PC-9 (cell line): ENCODE measurements at regions not wholly inside any gene's neighbourhood (a gene's known extent, or its start where the extent isn't known, plus 50 kb on each side); places are given as distances from the start of the nearest gene placed in this dataset.
"Not testable (repeated sequence)": the region's sequence is repeated elsewhere in the genome, so short reads cannot be mapped to it uniquely, and the experiment has no call there.

Experiments
- BruUV-seq: library from RNA; stranded (reverse); fragments of 400-500 nt; replicated peaks from 2 replicates; lab custom pipeline; 2021; lab: Mats Ljungman, UMichigan
- CTCF ChIA-PET: fragments of 300-600 bp; sonication (Branson Sonifier 250); formaldehyde crosslinking; loops from one replicate; lab custom pipeline; 2022; ENCODE audit warnings: antibody characterized with exemption; lab: Charles Lee
- POLR2A ChIA-PET: fragments of 300-600 bp; sonication (Branson Sonifier 250); formaldehyde crosslinking; loops from one replicate; lab custom pipeline; 2022; ENCODE audit warnings: antibody characterized with exemption; ENCODE audit not compliant: unreplicated experiment; lab: Charles Lee
- DNase-seq, 2 experiments: peaks; one replicate each; pipeline versions ENCODE4 v3.0.0 to v3.0.0-alpha.2; 2015 to 2022; ENCODE audit warnings: mixed read lengths in 1 of 2
- H2AFZ ChIP-seq: fragments of 200-600 bp; sonication (generic); 2 replicates; pipeline ENCODE4 v1.8.1; 2017; ENCODE audit warnings: antibody characterized with exemption
- H3F3A ChIP-seq: fragments of 200-600 bp; sonication (generic); 2 replicates; pipeline ENCODE4 v1.8.1; 2017; ENCODE audit warnings: antibody characterized with exemption, mild to moderate bottlenecking, low read depth; ENCODE audit not compliant: insufficient read depth
- H3K27ac ChIP-seq: fragments of 200-600 bp; sonication (generic); 2 replicates; pipeline ENCODE4 v1.6.1; 2016; ENCODE audit warnings: mixed run types
- H3K27me3 ChIP-seq: fragments of 200-600 bp; sonication (generic); 2 replicates; pipeline ENCODE4 v1.6.1; 2016; ENCODE audit warnings: low read depth, mixed run types; ENCODE audit not compliant: insufficient read depth
- H3K36me3 ChIP-seq: fragments of 200-600 bp; sonication (generic); 2 replicates; pipeline ENCODE4 v1.6.1; 2016; ENCODE audit warnings: low read depth, mixed run types
- H3K4me1 ChIP-seq: fragments of 200-600 bp; sonication (generic); replicated peaks from 2 replicates; pipeline ENCODE4 v1.6.1; 2016; ENCODE audit warnings: mixed run types; ENCODE audit not compliant: insufficient read depth
- H3K4me2 ChIP-seq: fragments of 200-600 bp; sonication (generic); 2 replicates; pipeline ENCODE4 v1.6.1; 2017; ENCODE audit warnings: mixed run types
- H3K4me3 ChIP-seq: fragments of 200-600 bp; sonication (generic); 2 replicates; pipeline ENCODE4 v1.6.1; 2016; ENCODE audit warnings: mixed run types
- H3K79me2 ChIP-seq: fragments of 200-600 bp; sonication (generic); 2 replicates; pipeline ENCODE4 v1.6.1; 2017; ENCODE audit warnings: low read depth, mixed run types
- H3K9me2 ChIP-seq: fragments of 200-600 bp; sonication (generic); 2 replicates; pipeline ENCODE4 v1.8.1; 2017; ENCODE audit warnings: mild to moderate bottlenecking; ENCODE audit not compliant: insufficient read depth
- H3K9me3 ChIP-seq: fragments of 200-600 bp; sonication (generic); 2 replicates; pipeline ENCODE4 v1.8.1; 2016; ENCODE audit warnings: low read depth; ENCODE audit not compliant: insufficient read depth
- H4K20me1 ChIP-seq: fragments of 200-600 bp; sonication (generic); 2 replicates; pipeline ENCODE4 v1.8.1; 2017; ENCODE audit not compliant: insufficient read depth
- CTCF ChIP-seq: fragments of 200-600 bp; sonication (generic); conservative IDR thresholded peaks from 2 replicates; pipeline ENCODE4 v1.6.1; 2017; ENCODE audit warnings: mixed run types, antibody characterized with exemption, mild to moderate bottlenecking, moderate library complexity
- EZH2 ChIP-seq: fragments of 200-600 bp; sonication (generic); IDR thresholded peaks from 2 replicates; pipeline ENCODE4 v1.8.0; 2017; ENCODE audit warnings: antibody characterized with exemption, low read depth
- intact Hi-C: fragments of 100-400 bp; cut with micrococcal nuclease; formaldehyde crosslinking; loops from one replicate; pipeline ENCODE4 v1.10.0; 2022; ENCODE audit not compliant: unreplicated experiment

- no TSS peak for BruUV-seq
- H3K4me3 ChIP-seq, result no peak overlapping the region
- H3K79me2 ChIP-seq, result no peaks in the 10 kb centered on the region
- POLR2A ChIA-PET, result no interaction called here
- H3K4me2 ChIP-seq, result no peak overlapping the region
- H2AFZ ChIP-seq, result no peak overlapping the region
- H3K27me3 ChIP-seq, result no peaks in the 10 kb centered on the region
- TF ChIP-seq CTCF, result no peak
- TF ChIP-seq EZH2, result no peak
- no peaks in the 10 kb centered on the region for H3K9me2 ChIP-seq
- no peaks in the 10 kb centered on the region for H3K9me3 ChIP-seq
- intact Hi-C loops, result no loop called here
- H3K4me1 ChIP-seq, result no peaks in the 10 kb centered on the region
- H3F3A ChIP-seq, result no peaks in the 10 kb centered on the region
- H3K27ac ChIP-seq, result no peak overlapping the region
- CTCF ChIA-PET, result no interaction called here
- H4K20me1 ChIP-seq, result no peaks in the 10 kb centered on the region
- DNase-seq, result no peak
- no peaks in the 10 kb centered on the region for H3K36me3 ChIP-seq
Measured at GRCh38 chr10:84719687-84720086, 391.3 kb downstream of the CCSER2 start.

- Histone ChIP-seq H3K36me3 (no peaks in the 10 kb centered on the region), H3K4me2 (no peak overlapping the region), H3F3A (no peaks in the 10 kb centered on the region), H4K20me1 (no peaks in the 10 kb centered on the region), H3K4me1 (no peaks in the 10 kb centered on the region), H3K27me3 (no peaks in the 10 kb centered on the region), H3K9me2 (no peaks in the 10 kb centered on the region), H3K4me3 (no peak overlapping the region), H2AFZ (no peak overlapping the region), H3K9me3 (no peaks in the 10 kb centered on the region), H3K79me2 (no peaks in the 10 kb centered on the region), H3K27ac (no peak overlapping the region)
- intact Hi-C loops, result no loop called here
- CTCF ChIA-PET, result no interaction called here
- no peak for DNase-seq
- BruUV-seq, result no TSS peak
- POLR2A ChIA-PET, result no interaction called here
- TF ChIP-seq EZH2 (no peak), CTCF (no peak)
Measured at GRCh38 chr10:84727398-84727797, 399.0 kb downstream of the CCSER2 start.

- POLR2A ChIA-PET, DNase-seq, CTCF ChIA-PET, H3K9me3 ChIP-seq, H2AFZ ChIP-seq, H3K27me3 ChIP-seq, intact Hi-C loops, H4K20me1 ChIP-seq, H3K36me3 ChIP-seq, BruUV-seq, H3F3A ChIP-seq, H3K79me2 ChIP-seq, H3K27ac ChIP-seq, H3K4me1 ChIP-seq, H3K4me3 ChIP-seq, H3K4me2 ChIP-seq, H3K9me2 ChIP-seq: not testable (repeated sequence)
Measured at GRCh38 chr10:84739126-84739525, 410.7 kb downstream of the CCSER2 start.

GRCh38 chr10:84739641-84740040 lies 411.3 kb downstream of the CCSER2 start:
- H3K27ac ChIP-seq, result no peak overlapping the region
- no peak for TF ChIP-seq CTCF
- TF ChIP-seq EZH2, result no peak
- CTCF ChIA-PET, result no interaction called here

More at GRCh38 chr10:84739641-84740040, 411.3 kb downstream of the CCSER2 start:
- BruUV-seq, result no TSS peak
- POLR2A ChIA-PET, result no interaction called here
- H2AFZ ChIP-seq, result no peak overlapping the region
- H3K4me2 ChIP-seq, result no peak overlapping the region
- H3K4me1 ChIP-seq, result no peaks in the 10 kb centered on the region
- no peaks in the 10 kb centered on the region for H3K27me3 ChIP-seq
- H3K79me2 ChIP-seq, result no peaks in the 10 kb centered on the region
- DNase-seq, result no peak
- no peaks in the 10 kb centered on the region for H3K9me2 ChIP-seq
- H3K36me3 ChIP-seq, result no peaks in the 10 kb centered on the region
- no peaks in the 10 kb centered on the region for H3K9me3 ChIP-seq
- H4K20me1 ChIP-seq, result no peaks in the 10 kb centered on the region
- no peak overlapping the region for H3K4me3 ChIP-seq
- intact Hi-C loops, result no loop called here
- no peaks in the 10 kb centered on the region for H3F3A ChIP-seq
